Left lung (tissue), 4 donors: ENCODE measurements at regions not wholly inside any gene's neighbourhood (a gene's known extent, or its start where the extent isn't known, plus 50 kb on each side); places are given as distances from the start of the nearest gene placed in this dataset.

Source experiments
- ATAC-seq: fragments of 200-7000 bp; cut with Tn5 transposase; one replicate; pipeline ENCODE4 v1.9.1; 2020; ENCODE audit warnings: moderate library complexity
- DNase-seq, 4 donors: peaks; one replicate each; pipeline ENCODE4 v3.0.0-alpha.2; 2013 to 2020
- H3K27ac ChIP-seq, 2 donors: fragments of 200-600 bp; sonication (generic) in 1 of 2; one replicate each; pipeline versions ENCODE4 v1.5.0 to v1.8.0; 2020 to 2021
- H3K27me3 ChIP-seq, 2 donors: fragments of 200-600 bp; sonication (generic) in 1 of 2; one replicate each; pipeline versions ENCODE4 v1.5.0 to v1.8.0; 2020 to 2021
- H3K36me3 ChIP-seq, 2 donors: fragments of 200-600 bp; sonication (generic) in 1 of 2; one replicate each; pipeline versions ENCODE4 v1.5.0 to v1.8.0; 2020 to 2021
- H3K4me1 ChIP-seq, 2 donors: fragments of 200-600 bp; one replicate each; pipeline ENCODE4 v1.8.0; 2021
- H3K4me3 ChIP-seq, 2 donors: fragments of 200-600 bp; sonication (generic) in 1 of 2; one replicate each; pipeline versions ENCODE4 v1.5.0 to v1.8.0; 2020 to 2021; ENCODE audit warnings: mild to moderate bottlenecking in 1 of 2
- H3K9me3 ChIP-seq, 2 donors: fragments of 200-600 bp; sonication (generic) in 1 of 2; one replicate each; pipeline versions ENCODE4 v1.5.0 to v1.8.0; 2020 to 2021
- intact Hi-C, 2 donors: fragments of 100-400 bp; cut with DNase I; formaldehyde crosslinking; loops; one replicate each; pipeline versions ENCODE4 v1.11.2 to v1.14.2; 2022
- TF ChIP-seq, protein P1 (sequence below), 2 donors: fragments of 200-600 bp; sonication (generic) in 1 of 2; IDR thresholded peaks; one replicate each; pipeline versions ENCODE4 v1.5.0 to v1.8.0; 2021; ENCODE audit warnings: antibody characterized with exemption in 2 of 2
- donor health status: DM: no; HTN: yes; CAD: no.
- donor health status: DM: no; HTN: no; CAD: no.

DNA sequence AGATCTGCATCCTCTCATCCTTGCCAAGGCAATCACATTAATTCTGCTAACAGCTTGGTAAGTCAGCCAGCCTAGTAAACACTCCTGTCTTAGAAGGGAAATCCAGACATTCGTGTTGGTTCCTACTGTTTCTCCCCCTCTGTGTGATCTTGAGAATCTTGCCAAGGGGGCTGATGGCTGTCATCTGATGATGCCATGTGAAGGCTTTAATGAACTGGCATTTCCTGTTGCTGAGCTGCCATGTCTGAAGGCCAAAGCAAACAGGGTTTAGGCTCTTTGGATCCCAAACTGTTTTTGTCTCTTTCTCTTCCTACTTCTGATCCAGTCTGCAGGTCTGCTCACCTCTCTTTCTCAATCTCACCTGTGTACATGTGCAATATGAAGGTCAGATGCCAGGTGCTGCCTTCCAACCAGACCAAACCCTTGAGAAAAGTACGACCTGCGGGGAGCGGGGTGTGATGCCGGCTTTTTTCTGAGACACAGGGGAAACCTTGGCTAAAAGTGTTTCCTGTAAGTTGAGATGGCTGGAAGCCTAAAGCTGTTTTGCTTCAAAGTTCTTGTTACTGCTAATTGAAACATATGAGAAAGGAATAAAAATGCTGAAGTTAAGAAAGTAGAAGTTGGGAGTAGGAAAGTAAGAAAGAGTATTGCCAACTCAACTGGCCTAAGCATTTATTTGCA, 532.9 kb downstream of the ANKRD50 start:
- no peaks in the 10 kb centered on the region for H3K4me1 ChIP-seq
- TF ChIP-seq, protein P1, sequence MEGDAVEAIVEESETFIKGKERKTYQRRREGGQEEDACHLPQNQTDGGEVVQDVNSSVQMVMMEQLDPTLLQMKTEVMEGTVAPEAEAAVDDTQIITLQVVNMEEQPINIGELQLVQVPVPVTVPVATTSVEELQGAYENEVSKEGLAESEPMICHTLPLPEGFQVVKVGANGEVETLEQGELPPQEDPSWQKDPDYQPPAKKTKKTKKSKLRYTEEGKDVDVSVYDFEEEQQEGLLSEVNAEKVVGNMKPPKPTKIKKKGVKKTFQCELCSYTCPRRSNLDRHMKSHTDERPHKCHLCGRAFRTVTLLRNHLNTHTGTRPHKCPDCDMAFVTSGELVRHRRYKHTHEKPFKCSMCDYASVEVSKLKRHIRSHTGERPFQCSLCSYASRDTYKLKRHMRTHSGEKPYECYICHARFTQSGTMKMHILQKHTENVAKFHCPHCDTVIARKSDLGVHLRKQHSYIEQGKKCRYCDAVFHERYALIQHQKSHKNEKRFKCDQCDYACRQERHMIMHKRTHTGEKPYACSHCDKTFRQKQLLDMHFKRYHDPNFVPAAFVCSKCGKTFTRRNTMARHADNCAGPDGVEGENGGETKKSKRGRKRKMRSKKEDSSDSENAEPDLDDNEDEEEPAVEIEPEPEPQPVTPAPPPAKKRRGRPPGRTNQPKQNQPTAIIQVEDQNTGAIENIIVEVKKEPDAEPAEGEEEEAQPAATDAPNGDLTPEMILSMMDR (IDR thresholded peaks at IDR 0.05): no peak
- no peaks in the 10 kb centered on the region for H3K36me3 ChIP-seq
- intact Hi-C loops: no loop called here
- no peaks in the 10 kb centered on the region for H3K27me3 ChIP-seq
- no peak for DNase-seq
- H3K4me3 ChIP-seq: no peak overlapping the region
- no peak for ATAC-seq
- H3K27ac ChIP-seq: no peak overlapping the region
- no peaks in the 10 kb centered on the region for H3K9me3 ChIP-seq

DNA sequence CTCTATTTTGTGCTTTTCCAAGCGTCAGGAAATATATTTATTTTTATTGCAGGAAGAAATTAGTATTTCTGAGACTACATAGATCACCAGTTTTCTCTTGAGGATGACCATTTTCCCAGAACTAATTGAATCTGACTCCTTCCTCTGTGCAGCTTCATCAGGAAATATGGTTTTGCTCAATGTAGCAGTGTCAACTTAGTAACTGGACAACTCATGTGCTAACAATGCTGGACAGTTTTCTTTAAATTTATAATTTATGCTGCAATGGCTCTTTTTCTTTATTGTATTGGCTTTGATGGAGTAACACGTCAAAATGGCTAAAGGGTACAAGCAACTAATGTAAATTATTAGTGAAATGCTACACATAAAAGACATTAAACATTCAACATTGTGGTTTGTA, 531.5 kb downstream of the ANKRD50 start:
- no peak overlapping the region for H3K27ac ChIP-seq
- H3K27me3 ChIP-seq: no peaks in the 10 kb centered on the region
- no peaks in the 10 kb centered on the region for H3K36me3 ChIP-seq
- TF ChIP-seq, protein P1 (IDR thresholded peaks at IDR 0.05): no peak
- no peaks in the 10 kb centered on the region for H3K4me1 ChIP-seq
- intact Hi-C loops: no loop called here
- H3K4me3 ChIP-seq: no peak overlapping the region
- H3K9me3 ChIP-seq: no peaks in the 10 kb centered on the region
- ATAC-seq: no peak
- DNase-seq: no peak

DNA sequence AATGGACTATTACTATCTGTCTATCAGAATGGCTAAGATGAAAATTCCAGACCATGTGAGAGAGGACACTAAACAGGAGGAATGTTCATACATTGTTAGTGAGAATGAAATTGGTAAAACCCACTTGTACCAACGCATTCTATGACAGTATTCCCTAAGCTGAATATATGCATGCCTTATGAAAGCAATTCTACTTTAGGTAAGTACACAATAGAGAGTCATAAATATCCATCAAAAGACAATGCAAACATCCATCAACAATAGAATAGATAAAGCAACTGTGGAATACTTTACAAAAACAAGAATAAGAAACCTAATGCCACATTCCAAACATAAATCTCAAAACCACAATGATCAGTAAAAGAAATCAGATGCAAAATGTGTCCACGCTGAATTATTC, 529.3 kb downstream of the ANKRD50 start:
- no peaks in the 10 kb centered on the region for H3K4me1 ChIP-seq
- no peaks in the 10 kb centered on the region for H3K36me3 ChIP-seq
- DNase-seq (no peak), ATAC-seq (no peak)
- no peaks in the 10 kb centered on the region for H3K27me3 ChIP-seq
- no peak overlapping the region for H3K27ac ChIP-seq
- H3K4me3 ChIP-seq: no peak overlapping the region
- no peaks in the 10 kb centered on the region for H3K9me3 ChIP-seq
- TF ChIP-seq, protein P1 (IDR thresholded peaks at IDR 0.05): no peak
- intact Hi-C loops: no loop called here

DNA sequence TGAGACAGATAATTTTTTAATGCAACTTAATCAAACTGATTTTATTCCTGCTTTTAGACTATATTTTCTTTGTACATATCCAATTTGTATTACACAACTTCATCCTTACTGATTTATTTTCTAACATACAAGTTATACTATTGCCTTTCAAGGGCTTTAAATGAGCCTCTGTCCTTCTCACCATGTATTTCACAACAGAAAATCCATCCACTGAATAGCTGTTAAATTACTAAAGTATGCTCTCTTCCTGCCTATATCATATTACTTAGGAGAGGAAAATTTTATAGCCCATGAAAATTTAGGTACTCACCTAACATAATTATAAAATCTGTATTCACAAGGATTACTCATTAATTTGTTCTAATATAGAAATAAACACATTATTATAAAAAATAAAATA, 528.6 kb downstream of the ANKRD50 start:
- no peak for ATAC-seq
- H3K36me3 ChIP-seq: no peaks in the 10 kb centered on the region

DNA sequence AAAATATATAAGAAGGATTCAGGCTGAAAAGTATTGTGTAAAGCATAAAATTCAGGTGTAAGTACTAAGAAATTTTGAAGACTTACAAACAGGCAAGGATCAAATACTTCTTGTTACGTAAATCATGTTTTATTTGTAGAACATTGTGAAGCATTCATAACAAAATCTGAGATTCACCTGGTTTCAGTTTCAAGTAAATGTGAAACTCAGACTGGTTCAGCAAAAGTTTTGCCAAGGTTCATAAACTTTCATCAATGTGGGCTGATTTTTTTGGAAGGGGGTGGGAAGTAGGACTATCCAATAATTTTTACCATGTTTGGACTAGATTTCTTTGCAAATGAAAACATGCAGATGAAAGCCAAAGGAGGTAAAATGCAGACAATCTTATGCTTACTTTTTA, 527.7 kb downstream of the ANKRD50 start:
- no peaks in the 10 kb centered on the region for H3K4me1 ChIP-seq
- H3K4me3 ChIP-seq: no peak overlapping the region
- no peak for ATAC-seq
- intact Hi-C loops: no loop called here
- H3K36me3 ChIP-seq: no peaks in the 10 kb centered on the region
- DNase-seq: no peak
- H3K27ac ChIP-seq: no peak overlapping the region
- TF ChIP-seq, protein P1 (IDR thresholded peaks at IDR 0.05): no peak
- no peaks in the 10 kb centered on the region for H3K27me3 ChIP-seq
- H3K9me3 ChIP-seq: no peaks in the 10 kb centered on the region

More for the DNA sequence above, 528.6 kb downstream of the ANKRD50 start:
- intact Hi-C loops: no loop called here
- TF ChIP-seq, protein P1 (IDR thresholded peaks at IDR 0.05): no peak
- Histone ChIP-seq H3K4me1 (no peaks in the 10 kb centered on the region), H3K27ac (no peak overlapping the region), H3K27me3 (no peaks in the 10 kb centered on the region), H3K4me3 (no peak overlapping the region), H3K9me3 (no peaks in the 10 kb centered on the region)
- no peak for DNase-seq
